SH-SY5Y (cell line): ENCODE measurements at regions not wholly inside any gene's neighbourhood (a gene's known extent, or its start where the extent isn't known, plus 50 kb on each side); places are given as distances from the start of the nearest gene placed in this dataset.

ENCODE experiments used
- GATA2 ChIP-seq: IDR thresholded peaks from 2 replicates; pipeline ENCODE4 v1.6.1; 2011; ENCODE audit warnings: mild to moderate bottlenecking, low read depth, low read length
- GATA3 ChIP-seq: IDR thresholded peaks from 2 replicates; pipeline ENCODE4 v1.6.1; 2011; ENCODE audit warnings: low read depth, mild to moderate bottlenecking, low read length, moderate library complexity

DNA sequence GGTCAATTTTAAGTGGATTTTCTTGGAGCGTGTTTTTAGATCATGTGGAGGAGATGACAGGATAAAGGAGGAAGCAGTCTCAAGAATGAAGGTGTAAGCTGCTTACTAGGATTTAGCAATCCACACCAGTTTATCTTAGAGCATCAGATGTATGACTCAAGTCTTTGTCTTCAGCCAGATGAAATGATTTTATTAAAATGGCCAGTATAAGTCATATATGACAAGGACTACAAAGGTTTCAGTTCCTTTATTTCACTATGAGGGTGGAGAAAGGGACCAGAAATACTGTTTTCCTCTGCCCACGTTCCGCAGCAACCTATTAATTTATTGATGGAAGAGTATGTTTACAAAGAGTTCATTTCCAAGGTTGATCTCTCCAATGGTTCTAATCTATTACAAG lies 970.5 kb upstream of the SLC39A10 start:
- no peak for TF ChIP-seq GATA2
- no peak for TF ChIP-seq GATA3
